ENCODE measurements at regions not wholly inside any gene's neighbourhood (a gene's known extent, or its start where the extent isn't known, plus 50 kb on each side); places are given as distances from the start of the nearest gene placed in this dataset.
"Not testable (repeated sequence)": the region's sequence is repeated elsewhere in the genome, so short reads cannot be mapped to it uniquely, and the experiment has no call there.

DNA sequence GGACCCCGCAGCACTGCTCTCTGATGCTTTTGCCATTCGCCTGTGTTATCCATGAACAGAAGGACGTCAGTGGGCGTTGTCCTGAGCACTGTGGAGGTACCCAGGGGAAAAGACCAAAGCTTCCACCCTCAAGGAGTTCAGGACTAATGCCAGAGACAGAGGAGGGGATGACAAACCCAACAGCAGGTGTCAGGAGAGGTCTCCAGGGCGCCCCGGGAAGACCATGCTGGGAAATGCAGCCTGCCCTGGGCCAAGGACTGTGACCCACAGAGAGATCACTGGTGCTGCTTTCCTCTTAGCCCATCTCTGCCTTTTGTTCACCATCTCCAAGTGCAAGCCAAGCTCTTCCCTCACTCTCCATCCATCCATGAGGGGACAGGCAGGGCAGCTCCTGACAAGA is 166.8 kb upstream of the PFKP start:
- Histone ChIP-seq H3K4me3 (no peak overlapping the region), H3K27ac (no peak overlapping the region), H3K27me3 (no peaks in the 10 kb centered on the region), H3K9me3 (no peaks in the 10 kb centered on the region), H3K36me3 (no peaks in the 10 kb centered on the region), H3K4me1 (no peaks in the 10 kb centered on the region)
- intact Hi-C loops (cut with DNase I): no loop called here
- ATAC-seq (no peak), DNase-seq (no peak)
- TF ChIP-seq CTCF (IDR thresholded peaks at IDR 0.05): no peak

- no peaks in the 10 kb centered on the region for H3K27me3 ChIP-seq
- ATAC-seq (no peak), DNase-seq (no peak)
- no peaks in the 10 kb centered on the region for H3K36me3 ChIP-seq
- H3K27ac ChIP-seq: no peak overlapping the region
- H3K9me3 ChIP-seq: no peaks in the 10 kb centered on the region
- H3K4me3 ChIP-seq: no peak overlapping the region
- intact Hi-C loops (cut with DNase I): no loop called here
- no peaks in the 10 kb centered on the region for H3K4me1 ChIP-seq
- TF ChIP-seq CTCF (IDR thresholded peaks at IDR 0.05): no peak
These were observed 167.9 kb upstream of the PFKP start for GRCh38 chr10:2899246-2899951.

DNA sequence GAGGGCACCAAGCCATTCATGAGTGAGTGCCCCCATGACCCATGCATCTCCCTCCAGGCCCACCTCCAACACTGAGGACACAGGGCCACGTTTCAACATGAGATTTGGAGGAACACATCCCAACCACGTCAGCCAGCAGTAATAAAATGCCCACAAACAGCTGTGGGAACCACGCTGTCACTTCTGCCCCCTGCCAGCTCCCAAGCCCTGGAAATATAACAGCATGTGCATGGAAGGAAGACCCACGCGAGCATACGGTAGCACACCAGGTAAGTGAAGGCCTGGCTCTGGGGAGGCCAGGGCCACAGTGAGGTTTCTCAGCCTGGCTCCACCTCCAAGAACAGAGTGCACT is 168.9 kb upstream of the PFKP start:
- no peaks in the 10 kb centered on the region for H3K27me3 ChIP-seq
- no peak overlapping the region for H3K4me3 ChIP-seq
- no peak overlapping the region for H3K27ac ChIP-seq
- H3K4me1 ChIP-seq: no peaks in the 10 kb centered on the region
- no peaks in the 10 kb centered on the region for H3K36me3 ChIP-seq
- intact Hi-C loops (cut with DNase I): no loop called here
- ATAC-seq: no peak
- DNase-seq: no peak
- H3K9me3 ChIP-seq: no peaks in the 10 kb centered on the region
- no peak for TF ChIP-seq CTCF (IDR thresholded peaks at IDR 0.05)

GRCh38 chr10:2897619-2898508 is 169.5 kb upstream of the PFKP start:
- Histone ChIP-seq H3K4me1 (no peaks in the 10 kb centered on the region), H3K9me3 (no peaks in the 10 kb centered on the region), H3K36me3 (no peaks in the 10 kb centered on the region), H3K4me3 (no peak overlapping the region), H3K27ac (no peak overlapping the region), H3K27me3 (no peaks in the 10 kb centered on the region)
- ATAC-seq (peak; percentile 44), DNase-seq (no peak)
- TF ChIP-seq CTCF (IDR thresholded peaks at IDR 0.05): no peak
- intact Hi-C loops (cut with DNase I): no loop called here

- H3K27me3 ChIP-seq; DNase-seq; ATAC-seq; H3K27ac ChIP-seq; intact Hi-C loops (cut with DNase I); H3K9me3 ChIP-seq; H3K36me3 ChIP-seq; H3K4me1 ChIP-seq; H3K4me3 ChIP-seq: not testable (repeated sequence)
These were observed 171.0 kb upstream of the PFKP start for GRCh38 chr10:2896334-2896733.
